IMR-90 (cell line): ENCODE measurements at regions not wholly inside any gene's neighbourhood (a gene's known extent, or its start where the extent isn't known, plus 50 kb on each side); places are given as distances from the start of the nearest gene placed in this dataset.

Experiments used
- BHLHE40 ChIP-seq: fragments of 150-350 bp; IDR thresholded peaks from 2 replicates; pipeline ENCODE4 v1.6.1; 2016; ENCODE audit warnings: mild to moderate bottlenecking, low read depth, low read length
- CEBPB ChIP-seq: IDR thresholded peaks from 2 replicates; pipeline ENCODE4 v1.6.1; 2012; ENCODE audit warnings: low read depth, low read length, improper control_type of control experiment
- CTCF ChIP-seq: conservative IDR thresholded peaks from 2 replicates; pipeline ENCODE4 v1.5.1; 2012; ENCODE audit warnings: mild to moderate bottlenecking, low read depth, low read length, improper control_type of control experiment
- ELK1 ChIP-seq: fragments of 150-350 bp; IDR thresholded peaks from 2 replicates; pipeline ENCODE4 v1.6.1; 2016; ENCODE audit warnings: low read depth, mild to moderate bottlenecking, low read length, moderate library complexity, borderline replicate concordance
- FOS ChIP-seq: fragments of 150-350 bp; IDR thresholded peaks from 2 replicates; pipeline ENCODE4 v1.6.1; 2016; ENCODE audit warnings: low read depth, low read length
- MAZ ChIP-seq: IDR thresholded peaks from 2 replicates; pipeline ENCODE4 v1.6.1; 2012; ENCODE audit warnings: low read depth, mild to moderate bottlenecking, low read length, improper control_type of control experiment, moderate library complexity, borderline replicate concordance
- POLR2A ChIP-seq: IDR thresholded peaks from 2 replicates; pipeline ENCODE4 v1.6.1; 2012; ENCODE audit warnings: mild to moderate bottlenecking, low read depth, low read length
- RFX5 ChIP-seq: IDR thresholded peaks from 2 replicates; pipeline ENCODE4 v1.8.0; 2012; ENCODE audit warnings: low read depth, mild to moderate bottlenecking, low read length, moderate library complexity

- no peak for TF ChIP-seq CEBPB
- TF ChIP-seq CTCF, result no peak
- TF ChIP-seq POLR2A, result no peak
- TF ChIP-seq ELK1, result no peak
- TF ChIP-seq BHLHE40, result no peak
- no peak for TF ChIP-seq RFX5
- no peak for TF ChIP-seq MAZ
- TF ChIP-seq FOS, result no peak
Measured at GRCh38 chr3:159077860-159078259, 276.0 kb downstream of the MFSD1 start.
